ENCODE measurements at regions not wholly inside any gene's neighbourhood (a gene's known extent, or its start where the extent isn't known, plus 50 kb on each side); places are given as distances from the start of the nearest gene placed in this dataset.
"Not testable (repeated sequence)": the region's sequence is repeated elsewhere in the genome, so short reads cannot be mapped to it uniquely, and the experiment has no call there.

GRCh38 chr11:34787348-34787747, 128.8 kb downstream of the APIP start:
- Histone ChIP-seq H3K9ac (ENCODE audit: low read depth in 1 of 2, low read length in 2 of 2) (no peak overlapping the region), H3K27me3 (ENCODE audit: control insufficient read depth in 2 of 2, insufficient read depth in 2 of 2, low read length in 2 of 2) (no peaks in the 10 kb centered on the region), H3K9me3 (ENCODE audit: control insufficient read depth in 2 of 2, low read length in 2 of 2) (peaks cover 0 to 2% of the 10 kb centered on the region in 2 donors), H3K4me3 (ENCODE audit: low read length in 2 of 2) (no peak overlapping the region), H3K27ac (ENCODE audit: low read depth in 2 of 2, low read length in 2 of 2) (no peak overlapping the region), H3K4me1 (ENCODE audit: control insufficient read depth in 2 of 2, insufficient read depth in 2 of 2, low read length in 2 of 2) (peaks cover 2 to 6% of the 10 kb centered on the region in 2 donors), H3K36me3 (ENCODE audit: control insufficient read depth in 2 of 2, insufficient read depth in 2 of 2, low read length in 2 of 2) (no peaks in the 10 kb centered on the region)

- no peaks in the 10 kb centered on the region for H3K36me3 ChIP-seq (ENCODE audit: control insufficient read depth in 2 of 2, insufficient read depth in 2 of 2, low read length in 2 of 2)
- H3K27ac ChIP-seq (ENCODE audit: low read depth in 2 of 2, low read length in 2 of 2), result no peak overlapping the region
- no peak overlapping the region for H3K4me3 ChIP-seq (ENCODE audit: low read length in 2 of 2)
- H3K9ac ChIP-seq (ENCODE audit: low read depth in 1 of 2, low read length in 2 of 2), result no peak overlapping the region
- no peaks in the 10 kb centered on the region for H3K4me1 ChIP-seq (ENCODE audit: control insufficient read depth in 2 of 2, insufficient read depth in 2 of 2, low read length in 2 of 2)
- H3K9me3 ChIP-seq (ENCODE audit: control insufficient read depth in 2 of 2, low read length in 2 of 2), result no peaks in the 10 kb centered on the region
- H3K27me3 ChIP-seq (ENCODE audit: control insufficient read depth in 2 of 2, insufficient read depth in 2 of 2, low read length in 2 of 2), result no peaks in the 10 kb centered on the region
These were observed 131.8 kb downstream of the APIP start for GRCh38 chr11:34784318-34784841.

GRCh38 chr11:34783816-34784317, 132.3 kb downstream of the APIP start:
- Histone ChIP-seq H3K9ac (ENCODE audit: low read depth in 1 of 2, low read length in 2 of 2) (no peak overlapping the region), H3K27me3 (ENCODE audit: control insufficient read depth in 2 of 2, insufficient read depth in 2 of 2, low read length in 2 of 2) (no peaks in the 10 kb centered on the region), H3K4me3 (ENCODE audit: low read length in 2 of 2) (no peak overlapping the region), H3K4me1 (ENCODE audit: control insufficient read depth in 2 of 2, insufficient read depth in 2 of 2, low read length in 2 of 2) (no peaks in the 10 kb centered on the region), H3K9me3 (ENCODE audit: control insufficient read depth in 2 of 2, low read length in 2 of 2) (no peaks in the 10 kb centered on the region), H3K36me3 (ENCODE audit: control insufficient read depth in 2 of 2, insufficient read depth in 2 of 2, low read length in 2 of 2) (no peaks in the 10 kb centered on the region), H3K27ac (ENCODE audit: low read depth in 2 of 2, low read length in 2 of 2) (peak overlapping the region in 1 of 2 donors; percentile 22)

- H3K36me3 ChIP-seq (ENCODE audit: control insufficient read depth in 2 of 2, insufficient read depth in 2 of 2, low read length in 2 of 2); H3K4me3 ChIP-seq (ENCODE audit: low read length in 2 of 2); H3K9ac ChIP-seq (ENCODE audit: low read depth in 1 of 2, low read length in 2 of 2); H3K27ac ChIP-seq (ENCODE audit: low read depth in 2 of 2, low read length in 2 of 2); H3K4me1 ChIP-seq (ENCODE audit: control insufficient read depth in 2 of 2, insufficient read depth in 2 of 2, low read length in 2 of 2); H3K27me3 ChIP-seq (ENCODE audit: control insufficient read depth in 2 of 2, insufficient read depth in 2 of 2, low read length in 2 of 2); H3K9me3 ChIP-seq (ENCODE audit: control insufficient read depth in 2 of 2, low read length in 2 of 2): not testable (repeated sequence)
These were observed 134.4 kb downstream of the APIP start for GRCh38 chr11:34781826-34782225.

GRCh38 chr11:34775417-34775888, 140.7 kb downstream of the APIP start:
- Histone ChIP-seq H3K4me1 (ENCODE audit: control insufficient read depth in 2 of 2, insufficient read depth in 2 of 2, low read length in 2 of 2) (no peaks in the 10 kb centered on the region), H3K9me3 (ENCODE audit: control insufficient read depth in 2 of 2, low read length in 2 of 2) (no peaks in the 10 kb centered on the region), H3K9ac (ENCODE audit: low read depth in 1 of 2, low read length in 2 of 2) (no peak overlapping the region), H3K4me3 (ENCODE audit: low read length in 2 of 2) (no peak overlapping the region), H3K36me3 (ENCODE audit: control insufficient read depth in 2 of 2, insufficient read depth in 2 of 2, low read length in 2 of 2) (no peaks in the 10 kb centered on the region), H3K27me3 (ENCODE audit: control insufficient read depth in 2 of 2, insufficient read depth in 2 of 2, low read length in 2 of 2) (no peaks in the 10 kb centered on the region), H3K27ac (ENCODE audit: low read depth in 2 of 2, low read length in 2 of 2) (no peak overlapping the region)

GRCh38 chr11:34774604-34775003, 141.6 kb downstream of the APIP start:
- no peaks in the 10 kb centered on the region for H3K9me3 ChIP-seq (ENCODE audit: control insufficient read depth in 2 of 2, low read length in 2 of 2)
- H3K4me1 ChIP-seq (ENCODE audit: control insufficient read depth in 2 of 2, insufficient read depth in 2 of 2, low read length in 2 of 2), result no peaks in the 10 kb centered on the region
- no peak overlapping the region for H3K27ac ChIP-seq (ENCODE audit: low read depth in 2 of 2, low read length in 2 of 2)
- H3K4me3 ChIP-seq (ENCODE audit: low read length in 2 of 2), result no peak overlapping the region
- H3K36me3 ChIP-seq (ENCODE audit: control insufficient read depth in 2 of 2, insufficient read depth in 2 of 2, low read length in 2 of 2), result no peaks in the 10 kb centered on the region
- no peak overlapping the region for H3K9ac ChIP-seq (ENCODE audit: low read depth in 1 of 2, low read length in 2 of 2)
- H3K27me3 ChIP-seq (ENCODE audit: control insufficient read depth in 2 of 2, insufficient read depth in 2 of 2, low read length in 2 of 2), result no peaks in the 10 kb centered on the region

- Histone ChIP-seq H3K27me3 (ENCODE audit: control insufficient read depth in 2 of 2, insufficient read depth in 2 of 2, low read length in 2 of 2) (no peaks in the 10 kb centered on the region), H3K36me3 (ENCODE audit: control insufficient read depth in 2 of 2, insufficient read depth in 2 of 2, low read length in 2 of 2) (no peaks in the 10 kb centered on the region), H3K9ac (ENCODE audit: low read depth in 1 of 2, low read length in 2 of 2) (no peak overlapping the region), H3K27ac (ENCODE audit: low read depth in 2 of 2, low read length in 2 of 2) (no peak overlapping the region), H3K9me3 (ENCODE audit: control insufficient read depth in 2 of 2, low read length in 2 of 2) (no peaks in the 10 kb centered on the region), H3K4me3 (ENCODE audit: low read length in 2 of 2) (no peak overlapping the region), H3K4me1 (ENCODE audit: control insufficient read depth in 2 of 2, insufficient read depth in 2 of 2, low read length in 2 of 2) (no peaks in the 10 kb centered on the region)
These were observed 142.4 kb downstream of the APIP start for GRCh38 chr11:34773826-34774225.

- Histone ChIP-seq H3K4me1 (ENCODE audit: control insufficient read depth in 2 of 2, insufficient read depth in 2 of 2, low read length in 2 of 2) (no peaks in the 10 kb centered on the region), H3K27ac (ENCODE audit: low read depth in 2 of 2, low read length in 2 of 2) (no peak overlapping the region), H3K4me3 (ENCODE audit: low read length in 2 of 2) (no peak overlapping the region), H3K27me3 (ENCODE audit: control insufficient read depth in 2 of 2, insufficient read depth in 2 of 2, low read length in 2 of 2) (no peaks in the 10 kb centered on the region), H3K9ac (ENCODE audit: low read depth in 1 of 2, low read length in 2 of 2) (no peak overlapping the region), H3K36me3 (ENCODE audit: control insufficient read depth in 2 of 2, insufficient read depth in 2 of 2, low read length in 2 of 2) (no peaks in the 10 kb centered on the region), H3K9me3 (ENCODE audit: control insufficient read depth in 2 of 2, low read length in 2 of 2) (no peaks in the 10 kb centered on the region)
These were observed 143.0 kb downstream of the APIP start for GRCh38 chr11:34773211-34773610.

- Histone ChIP-seq H3K36me3 (ENCODE audit: control insufficient read depth in 2 of 2, insufficient read depth in 2 of 2, low read length in 2 of 2) (no peaks in the 10 kb centered on the region), H3K9ac (ENCODE audit: low read depth in 1 of 2, low read length in 2 of 2) (no peak overlapping the region), H3K4me1 (ENCODE audit: control insufficient read depth in 2 of 2, insufficient read depth in 2 of 2, low read length in 2 of 2) (no peaks in the 10 kb centered on the region), H3K27me3 (ENCODE audit: control insufficient read depth in 2 of 2, insufficient read depth in 2 of 2, low read length in 2 of 2) (no peaks in the 10 kb centered on the region), H3K4me3 (ENCODE audit: low read length in 2 of 2) (no peak overlapping the region), H3K9me3 (ENCODE audit: control insufficient read depth in 2 of 2, low read length in 2 of 2) (no peaks in the 10 kb centered on the region), H3K27ac (ENCODE audit: low read depth in 2 of 2, low read length in 2 of 2) (no peak overlapping the region)
These were observed 146.1 kb downstream of the APIP start for GRCh38 chr11:34770111-34770510.

GRCh38 chr11:34769224-34769623, 147.0 kb downstream of the APIP start:
- Histone ChIP-seq H3K9me3 (ENCODE audit: control insufficient read depth in 2 of 2, low read length in 2 of 2) (no peaks in the 10 kb centered on the region), H3K27ac (ENCODE audit: low read depth in 2 of 2, low read length in 2 of 2) (no peak overlapping the region), H3K4me1 (ENCODE audit: control insufficient read depth in 2 of 2, insufficient read depth in 2 of 2, low read length in 2 of 2) (no peaks in the 10 kb centered on the region), H3K9ac (ENCODE audit: low read depth in 1 of 2, low read length in 2 of 2) (no peak overlapping the region), H3K36me3 (ENCODE audit: control insufficient read depth in 2 of 2, insufficient read depth in 2 of 2, low read length in 2 of 2) (no peaks in the 10 kb centered on the region), H3K27me3 (ENCODE audit: control insufficient read depth in 2 of 2, insufficient read depth in 2 of 2, low read length in 2 of 2) (no peaks in the 10 kb centered on the region), H3K4me3 (ENCODE audit: low read length in 2 of 2) (no peak overlapping the region)

- not testable (repeated sequence) for H3K9me3 ChIP-seq (ENCODE audit: control insufficient read depth in 2 of 2, low read length in 2 of 2); H3K4me3 ChIP-seq (ENCODE audit: low read length in 2 of 2); H3K27ac ChIP-seq (ENCODE audit: low read depth in 2 of 2, low read length in 2 of 2)
These were observed 141.7 kb downstream of the EHF start for GRCh38 chr11:34762625-34763024.

More at GRCh38 chr11:34762625-34763024, 141.7 kb downstream of the EHF start:
- H3K9ac ChIP-seq (ENCODE audit: low read depth in 1 of 2, low read length in 2 of 2); H3K27me3 ChIP-seq (ENCODE audit: control insufficient read depth in 2 of 2, insufficient read depth in 2 of 2, low read length in 2 of 2); H3K4me1 ChIP-seq (ENCODE audit: control insufficient read depth in 2 of 2, insufficient read depth in 2 of 2, low read length in 2 of 2); H3K36me3 ChIP-seq (ENCODE audit: control insufficient read depth in 2 of 2, insufficient read depth in 2 of 2, low read length in 2 of 2): not testable (repeated sequence)

Data from mucosa of rectum (tissue), 2 donors.